PC-9 (cell line): ENCODE measurements at regions not wholly inside any gene's neighbourhood (a gene's known extent, or its start where the extent isn't known, plus 50 kb on each side); places are given as distances from the start of the nearest gene placed in this dataset.

Experiments used
- CTCF ChIP-seq: fragments of 200-600 bp; sonication (generic); conservative IDR thresholded peaks from 2 replicates; pipeline ENCODE4 v1.6.1; 2017; ENCODE audit warnings: mixed run types, antibody characterized with exemption, mild to moderate bottlenecking, moderate library complexity
- EZH2 ChIP-seq: fragments of 200-600 bp; sonication (generic); IDR thresholded peaks from 2 replicates; pipeline ENCODE4 v1.8.0; 2017; ENCODE audit warnings: antibody characterized with exemption, low read depth

- no peak for TF ChIP-seq EZH2
- TF ChIP-seq CTCF: no peak
These were observed 326.6 kb downstream of the MZT1 start for GRCh38 chr13:72400856-72401255.
